ENCODE measurements at regions not wholly inside any gene's neighbourhood (a gene's known extent, or its start where the extent isn't known, plus 50 kb on each side); places are given as distances from the start of the nearest gene placed in this dataset.

DNA sequence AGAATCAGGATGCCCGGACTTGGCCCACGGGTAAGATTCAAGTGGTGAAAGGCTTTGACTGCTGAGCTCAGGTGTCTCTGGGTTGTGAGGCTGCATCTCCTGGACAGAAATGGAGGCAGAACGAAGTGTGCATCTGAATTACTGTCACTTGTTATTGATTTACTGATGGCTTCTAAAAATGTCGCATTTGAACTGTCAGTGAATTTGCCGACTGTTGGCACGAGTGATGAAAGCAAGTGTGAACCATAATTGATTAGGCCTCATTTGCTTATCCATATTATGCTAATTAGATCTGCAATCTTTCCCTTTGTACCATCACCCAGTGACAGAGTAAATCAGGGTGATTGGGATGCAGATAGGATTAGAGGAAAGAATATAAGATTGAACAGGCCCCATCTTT lies 252.4 kb downstream of the NUF2 start:
- TF ChIP-seq POLR2A (IDR thresholded peaks at IDR 0.05): no peak
- TF ChIP-seq CTCF (IDR thresholded peaks at IDR 0.05): no peak
